Activated effector memory CD4-positive, alpha-beta T cell treated with anti-CD3 and anti-CD28 coated beads, Interleukin-2, amount 50 U/mL, for 16 hours (primary cell): ENCODE measurements at regions not wholly inside any gene's neighbourhood (a gene's known extent, or its start where the extent isn't known, plus 50 kb on each side); places are given as distances from the start of the nearest gene placed in this dataset.
"Not testable (repeated sequence)": the region's sequence is repeated elsewhere in the genome, so short reads cannot be mapped to it uniquely, and the experiment has no call there.

Experiments used
- DNase-seq: peaks from one replicate; pipeline ENCODE4 v3.0.0-alpha.2; 2020

GRCh38 chr3:153448151-153448829, 286.3 kb downstream of the RAP2B start:
- no peak for DNase-seq

- DNase-seq = no peak
These were observed 295.0 kb downstream of the RAP2B start for GRCh38 chr3:153456833-153457545.

- DNase-seq = no peak
These were observed 296.9 kb downstream of the RAP2B start for GRCh38 chr3:153458881-153459280.

- no peak for DNase-seq
These were observed 300.5 kb downstream of the RAP2B start for GRCh38 chr3:153462545-153462944.

DNA sequence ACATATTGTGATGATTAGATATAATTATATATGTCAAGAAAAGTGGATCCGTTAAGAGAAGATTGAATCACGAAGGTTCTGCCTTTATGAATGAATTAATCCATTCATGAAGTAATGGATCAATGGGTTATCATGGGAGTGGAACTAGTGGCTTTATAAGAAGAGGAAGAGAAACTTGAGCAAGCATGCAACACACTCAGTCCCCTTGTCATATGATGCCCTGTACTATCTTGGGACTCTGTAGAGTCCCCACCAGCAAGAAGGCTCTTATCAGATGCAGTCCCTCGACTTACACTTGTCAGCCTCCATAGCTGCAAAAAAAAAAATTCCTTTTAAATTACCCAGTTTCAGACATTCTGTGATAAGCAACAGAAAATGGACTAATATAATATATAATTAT, 301.9 kb downstream of the RAP2B start:
- DNase-seq = no peak

- no peak for DNase-seq
These were observed 307.1 kb downstream of the RAP2B start for GRCh38 chr3:153469162-153469561.

- no peak for DNase-seq
These were observed 322.8 kb downstream of the RAP2B start for GRCh38 chr3:153484842-153485241.

DNA sequence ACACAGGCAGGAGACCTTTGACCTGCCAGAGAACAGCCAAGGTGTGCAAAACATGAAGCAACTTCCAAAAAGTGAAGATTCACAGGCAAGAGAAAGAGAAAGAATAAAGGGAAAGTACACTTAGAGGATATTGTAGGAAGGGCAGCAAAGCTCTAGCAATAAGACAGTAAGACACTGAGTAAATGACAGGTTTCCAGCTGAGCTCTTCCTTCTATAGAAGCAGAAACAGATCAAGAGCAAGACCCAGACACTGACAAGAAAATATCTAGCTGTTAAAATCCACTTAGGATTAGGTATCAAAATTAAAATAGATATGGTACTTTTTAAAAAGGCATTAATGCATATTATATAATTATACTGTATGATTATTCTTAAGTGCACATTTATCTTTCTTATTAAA, 333.4 kb downstream of the RAP2B start:
- no peak for DNase-seq

DNA sequence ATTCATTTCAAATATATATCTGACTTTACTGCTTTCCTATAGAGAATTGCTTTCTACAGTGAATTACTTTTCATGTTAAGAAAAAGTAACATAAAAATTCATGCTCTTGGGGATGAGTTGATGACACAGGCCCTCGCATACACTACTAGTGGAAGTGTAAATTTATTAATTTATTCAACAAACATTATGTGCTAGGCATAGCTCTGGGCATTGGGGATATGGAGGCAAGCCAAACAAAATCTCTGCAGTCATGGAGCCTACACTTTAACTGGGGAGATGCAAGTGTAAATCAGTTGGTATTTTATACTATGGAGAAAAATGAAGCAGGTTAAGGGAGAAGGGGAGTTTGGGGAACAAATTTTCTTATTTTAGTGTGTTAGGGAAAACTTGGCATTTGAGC, 340.7 kb downstream of the RAP2B start:
- no peak for DNase-seq

GRCh38 chr3:153503873-153504272, 341.8 kb downstream of the RAP2B start:
- DNase-seq = no peak

DNA sequence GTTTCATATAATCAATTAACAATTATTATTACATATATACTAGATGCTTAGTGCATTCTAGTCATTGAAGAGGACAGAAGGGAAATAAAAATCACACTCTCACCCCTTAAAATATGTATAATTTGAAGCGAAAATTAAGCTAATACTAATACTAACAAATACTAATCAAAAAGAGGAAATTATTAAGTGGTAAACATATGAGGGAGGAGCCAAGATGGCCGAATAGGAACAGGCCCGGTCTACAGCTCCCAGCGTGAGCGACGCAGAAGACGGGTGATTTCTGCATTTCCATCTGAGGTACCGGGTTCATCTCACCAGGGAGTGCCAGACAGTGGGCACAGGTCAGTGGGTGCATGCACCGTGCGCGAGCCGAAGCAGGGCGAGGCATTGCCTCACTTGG, 344.2 kb downstream of the RAP2B start:
- DNase-seq = not testable (repeated sequence)

GRCh38 chr3:153506686-153507085, 344.7 kb downstream of the RAP2B start:
- DNase-seq = not testable (repeated sequence)

GRCh38 chr3:153513236-153513635, 351.2 kb downstream of the RAP2B start:
- no peak for DNase-seq

DNA sequence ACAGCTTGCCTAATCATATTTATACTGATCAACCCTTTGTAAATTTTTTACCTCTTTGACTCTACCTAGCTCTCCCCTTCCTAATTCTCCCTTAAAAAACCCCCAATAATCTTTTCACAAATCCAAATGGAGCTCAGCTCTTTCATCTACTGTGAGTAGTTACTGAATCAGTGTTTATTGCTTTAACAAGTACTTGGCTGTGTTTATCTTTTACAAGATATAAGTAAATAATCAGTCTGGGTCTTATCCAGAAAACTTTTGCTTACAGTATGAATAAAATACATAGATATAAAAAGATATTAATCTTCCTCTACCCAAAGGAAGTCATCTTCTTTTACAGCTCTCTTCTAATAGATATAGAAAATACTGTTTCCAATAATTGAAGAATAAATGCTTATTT, 366.4 kb downstream of the RAP2B start:
- no peak for DNase-seq

DNA sequence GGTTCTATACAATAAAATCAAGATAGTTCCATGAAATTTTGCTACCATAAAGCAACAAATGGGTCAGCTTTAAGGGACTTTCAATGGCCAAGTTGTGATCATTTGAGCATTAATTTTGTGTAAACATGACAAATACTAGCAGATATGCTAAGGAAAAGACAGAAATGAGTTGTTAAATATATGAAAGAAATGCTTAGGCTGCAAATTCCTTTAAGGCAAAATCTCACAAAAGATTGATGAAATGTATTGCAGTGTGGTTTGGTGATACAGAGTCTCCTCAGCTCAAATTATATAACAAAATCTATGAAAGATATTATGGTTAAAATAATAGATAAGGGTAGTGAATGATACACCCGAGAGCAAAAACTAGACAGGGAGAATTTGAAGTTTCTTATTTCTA, 377.2 kb downstream of the RAP2B start:
- DNase-seq = no peak

DNA sequence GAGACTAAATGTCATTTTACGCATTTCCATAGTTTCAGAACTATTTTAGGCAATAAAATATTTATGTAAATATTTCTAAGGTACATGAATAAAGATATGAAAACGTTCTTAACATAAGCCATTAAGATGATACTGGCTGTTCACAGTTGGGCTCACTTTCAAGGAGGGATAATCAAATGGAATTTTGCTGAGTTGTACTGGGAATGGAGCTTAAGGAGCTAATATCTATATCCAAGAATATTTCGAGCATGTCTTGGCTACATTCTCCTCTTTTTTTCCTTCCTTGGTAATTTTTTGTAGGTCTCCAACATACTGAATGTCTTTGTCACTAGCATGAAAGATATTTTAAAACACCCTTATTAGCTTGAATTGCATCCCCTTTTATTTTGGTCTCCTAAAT, 383.4 kb downstream of the RAP2B start:
- no peak for DNase-seq

GRCh38 chr3:153547970-153548369, 385.9 kb downstream of the RAP2B start:
- no peak for DNase-seq

GRCh38 chr3:153549686-153550085, 387.7 kb downstream of the RAP2B start:
- not testable (repeated sequence) for DNase-seq

GRCh38 chr3:153551536-153552285, 389.7 kb downstream of the RAP2B start:
- DNase-seq = no peak

GRCh38 chr3:153552887-153553604, 391.0 kb downstream of the RAP2B start:
- no peak for DNase-seq

DNA sequence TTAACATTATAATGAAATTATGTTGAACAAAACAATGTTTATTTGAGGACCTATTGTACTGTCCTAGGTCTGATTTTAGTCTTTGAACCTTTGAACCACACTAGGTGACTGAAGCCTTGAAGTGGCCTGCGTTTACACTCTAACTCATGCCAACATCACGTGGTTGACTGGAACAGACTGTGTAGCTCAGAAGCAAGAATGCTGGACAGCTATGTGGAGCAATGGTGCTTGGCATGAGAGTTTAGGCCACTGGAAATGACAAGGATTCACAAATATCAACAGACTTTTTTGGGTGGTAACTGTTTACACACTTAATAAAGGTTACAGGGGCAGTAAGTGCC, 391.5 kb downstream of the RAP2B start:
- DNase-seq = no peak

DNA sequence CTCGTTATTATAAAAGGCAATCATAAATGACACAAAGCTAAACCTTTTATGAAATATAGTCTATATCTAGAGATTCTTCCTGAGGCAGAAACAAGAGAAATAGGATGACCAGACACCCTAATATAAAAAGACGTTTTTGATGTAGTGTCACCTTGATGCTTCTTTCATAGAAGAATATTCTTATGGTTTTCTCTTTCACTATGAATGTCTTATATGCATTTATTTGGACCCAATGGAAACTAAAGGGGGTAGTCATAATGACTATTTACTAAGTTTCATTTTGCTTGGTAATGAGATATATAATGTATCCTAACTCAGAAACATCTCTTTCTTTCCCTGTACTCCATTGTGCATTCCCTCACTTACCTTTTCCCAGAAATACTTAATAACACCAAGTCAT, 393.9 kb downstream of the RAP2B start:
- DNase-seq = no peak

DNA sequence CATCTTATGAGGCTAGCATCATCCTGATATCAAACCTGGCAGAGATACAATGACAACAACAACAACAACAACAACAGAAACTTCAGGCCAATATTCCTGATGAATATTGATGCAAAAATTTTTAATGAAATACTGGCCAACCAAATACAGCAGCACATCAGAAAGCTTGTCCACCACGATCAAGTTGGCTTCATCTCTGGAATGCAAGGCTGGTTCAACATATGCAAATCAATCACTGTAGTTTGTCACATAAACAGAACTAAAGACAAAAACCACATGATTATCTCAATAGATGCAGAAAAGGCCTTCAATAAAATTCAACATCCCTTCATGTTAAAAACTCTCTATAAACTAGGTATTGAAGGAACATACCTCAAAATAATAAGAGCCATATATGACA, 397.3 kb downstream of the RAP2B start:
- DNase-seq = not testable (repeated sequence)
